ENCODE measurements at regions not wholly inside any gene's neighbourhood (a gene's known extent, or its start where the extent isn't known, plus 50 kb on each side); places are given as distances from the start of the nearest gene placed in this dataset.
"Not testable (repeated sequence)": the region's sequence is repeated elsewhere in the genome, so short reads cannot be mapped to it uniquely, and the experiment has no call there.

DNA sequence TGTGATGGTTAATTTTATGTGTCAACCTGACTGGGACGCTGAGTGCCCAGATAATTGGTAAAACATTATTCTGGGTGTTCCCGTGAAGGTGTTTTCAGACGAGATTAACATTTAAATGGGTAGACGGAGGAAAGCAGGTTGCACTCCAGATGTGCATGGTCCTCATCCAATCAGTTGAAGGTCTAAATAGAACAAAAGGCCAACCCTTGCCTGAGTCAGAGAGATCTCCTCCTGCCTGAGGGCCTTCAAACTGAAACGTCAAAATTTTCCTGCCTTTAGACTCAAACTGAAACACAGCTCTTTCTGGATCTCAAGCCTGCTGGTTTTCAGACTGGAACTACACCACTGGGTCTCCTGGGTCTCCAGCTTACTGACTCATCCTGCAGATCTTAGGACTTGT lies 73.5 kb downstream of the NPIPA8 start:
- not testable (repeated sequence) for DNase-seq

DNA sequence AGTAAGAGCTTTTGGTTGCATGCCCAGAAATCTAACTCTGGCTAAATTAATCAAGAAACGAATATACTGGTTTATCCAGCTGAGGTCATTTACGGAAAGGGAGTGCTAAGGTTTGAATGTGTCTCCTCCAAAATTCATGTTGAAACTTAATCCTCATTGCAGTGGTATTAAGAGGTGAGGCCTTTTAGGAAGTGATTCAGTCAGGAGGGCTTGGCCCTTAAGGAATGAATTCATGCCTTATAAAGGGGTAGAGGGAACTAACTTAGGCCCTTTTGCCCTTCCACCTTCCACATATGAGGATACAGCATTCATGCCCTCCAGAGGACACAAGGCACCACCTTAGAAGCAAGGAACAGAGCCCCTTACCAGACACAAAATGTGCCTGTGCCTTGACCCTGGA lies 74.7 kb downstream of the NPIPA8 start:
- not testable (repeated sequence) for DNase-seq

DNA sequence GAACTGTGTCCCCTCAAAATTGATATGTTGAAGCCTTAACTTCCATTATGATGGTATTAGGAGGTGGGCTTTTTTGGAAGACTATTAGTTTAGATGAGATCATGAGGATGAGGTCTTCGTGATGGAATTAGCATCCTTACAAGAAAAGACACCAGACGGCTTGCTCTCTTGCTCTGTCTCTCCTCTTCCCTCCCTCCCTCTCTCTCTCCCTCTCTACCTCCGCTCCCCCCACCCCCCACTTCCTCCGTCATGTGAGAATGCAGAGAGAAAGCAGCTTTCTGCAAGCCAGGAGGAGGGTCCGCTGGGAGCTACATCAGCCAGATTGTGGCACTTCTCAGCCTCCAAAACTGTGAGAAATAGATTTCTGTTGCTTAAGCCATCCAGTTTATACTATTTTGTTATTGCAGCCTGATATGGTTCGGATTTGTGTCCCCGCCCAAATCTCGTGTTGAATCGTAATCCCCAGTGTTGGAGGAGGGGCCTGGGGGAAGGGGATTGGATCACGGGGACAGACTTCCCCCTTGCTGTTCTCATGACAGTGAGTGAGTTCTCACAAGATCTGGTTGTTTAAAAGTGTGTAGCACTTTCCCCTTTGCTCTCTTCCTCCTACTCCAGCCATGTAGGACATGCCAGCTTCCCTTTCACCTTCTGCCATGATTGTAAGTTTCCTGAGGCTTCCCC lies 76.9 kb downstream of the NPIPA8 start:
- DNase-seq: not testable (repeated sequence)

DNA sequence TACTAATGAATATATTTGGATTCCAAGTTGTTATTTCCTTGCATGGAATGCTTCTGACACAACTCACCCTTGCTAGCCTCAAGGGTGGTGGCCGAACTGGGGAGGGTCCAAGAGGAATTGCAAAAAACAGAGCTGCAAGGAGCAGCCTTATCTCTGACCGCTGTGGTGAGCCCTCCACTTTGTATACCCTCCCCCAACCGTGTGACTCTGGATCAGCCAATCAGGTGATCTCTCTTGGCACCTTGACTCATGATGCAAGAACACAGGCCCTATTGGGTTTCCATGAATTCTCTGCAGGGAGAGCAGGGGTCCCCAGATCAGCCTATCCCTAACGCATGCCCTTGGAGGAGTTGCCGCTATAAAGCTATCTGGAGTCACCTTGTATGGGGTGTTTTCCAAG lies 83.6 kb downstream of the NPIPA8 start:
- not testable (repeated sequence) for DNase-seq

DNA sequence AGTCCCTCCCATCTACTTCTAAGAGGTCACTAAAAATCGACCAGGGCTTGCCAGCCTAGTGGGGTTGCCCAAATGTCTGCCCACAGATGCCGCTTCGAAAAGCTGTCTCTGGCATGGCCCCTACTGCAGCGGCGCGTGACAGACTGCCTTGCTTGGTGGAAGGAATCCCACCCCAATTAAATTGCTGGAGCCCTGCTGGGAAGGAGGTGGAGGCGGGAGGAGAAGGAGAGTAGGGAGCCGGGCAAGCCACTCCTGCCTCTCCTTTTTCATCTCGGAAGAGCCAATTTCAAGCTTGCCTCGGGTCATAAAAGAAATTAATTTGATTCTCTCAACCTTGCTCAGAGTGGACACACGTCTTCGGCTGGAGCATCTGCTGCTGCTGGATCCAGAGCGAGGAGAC lies 106.0 kb downstream of the NPIPA8 start:
- not testable (repeated sequence) for DNase-seq

DNA sequence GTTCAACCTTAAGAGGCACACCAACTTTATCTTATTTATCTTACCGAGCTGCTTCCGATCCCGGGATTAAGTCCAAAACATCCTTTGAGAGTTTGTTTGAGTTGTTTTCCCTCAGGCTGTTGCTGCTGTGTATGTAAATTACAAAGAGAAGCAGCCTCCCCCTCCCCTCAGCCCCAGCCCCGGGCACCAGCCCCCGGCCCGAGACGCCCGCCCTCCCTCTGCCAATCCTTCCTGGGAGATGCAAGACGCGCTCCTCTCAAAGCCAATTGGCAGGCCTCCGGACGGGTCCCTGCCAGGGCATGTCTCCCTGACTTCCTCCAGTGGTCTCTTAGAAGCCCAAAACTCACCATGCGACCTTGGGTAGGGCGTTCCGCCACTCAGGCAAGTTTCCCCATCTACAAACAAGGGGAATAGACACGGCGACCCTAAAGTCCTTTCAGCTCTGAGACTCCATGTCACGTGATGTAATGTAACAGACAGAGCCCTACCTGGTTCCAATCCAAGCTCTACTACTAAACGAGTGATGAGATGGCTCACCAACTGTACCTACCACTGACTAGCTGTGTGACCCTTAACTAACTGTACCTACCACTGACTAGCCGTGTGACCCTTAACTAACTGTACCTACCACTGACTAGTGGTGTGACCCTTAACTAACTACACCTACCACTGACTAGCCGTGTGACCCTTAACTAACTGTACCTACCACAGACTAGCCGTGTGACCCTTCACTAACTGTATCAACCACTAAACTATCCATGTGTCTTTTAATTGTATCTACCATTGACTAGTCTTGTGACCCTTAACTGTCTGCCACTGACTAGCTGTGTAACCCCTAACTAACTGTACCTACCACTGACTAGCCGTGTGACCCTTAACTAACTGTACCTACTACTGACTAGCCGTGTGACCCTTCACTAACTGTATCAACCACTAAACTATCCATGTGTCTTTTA lies 114.2 kb downstream of the NPIPA8 start:
- DNase-seq: not testable (repeated sequence)

DNA sequence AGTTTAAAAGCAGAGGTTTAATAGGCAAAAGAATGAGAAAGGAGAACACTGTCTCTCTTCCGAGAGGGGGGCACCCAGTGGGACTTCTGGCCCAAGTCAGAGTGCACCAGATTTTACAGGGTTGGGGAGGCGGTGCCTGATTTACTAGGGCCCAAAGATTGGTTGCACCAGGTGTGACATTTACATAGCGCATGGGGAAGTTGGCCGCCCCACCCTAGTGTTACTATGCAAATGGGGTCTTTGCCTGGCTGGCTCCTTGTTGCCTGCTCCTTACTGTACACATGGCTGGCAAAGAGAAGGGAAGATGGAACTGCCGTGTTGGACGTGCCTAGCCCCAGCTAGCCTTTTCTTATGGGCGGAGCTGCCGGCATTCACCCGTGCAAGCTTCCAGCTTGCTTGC lies 118.8 kb downstream of the NPIPA8 start:
- DNase-seq: not testable (repeated sequence)

DNA sequence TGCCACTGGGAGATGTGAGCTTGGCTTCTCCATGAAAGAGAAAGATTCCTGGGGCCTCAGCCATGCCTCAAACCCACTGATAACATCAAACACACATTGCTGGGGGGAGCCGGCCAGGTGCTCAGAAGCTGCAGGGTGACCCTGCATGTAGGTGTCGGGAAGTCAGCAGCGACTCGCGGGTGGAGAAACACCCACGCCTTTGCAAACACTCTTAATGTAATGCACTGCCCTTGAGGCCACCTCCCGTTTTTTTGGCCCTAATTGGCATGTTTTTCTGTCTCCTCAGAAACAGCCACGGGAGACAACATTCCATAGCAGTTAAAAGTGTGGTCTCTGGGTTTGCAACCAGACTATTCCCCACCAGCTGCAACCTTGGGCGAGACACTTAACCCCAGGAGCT lies 119.7 kb downstream of the NPIPA8 start:
- DNase-seq: not testable (repeated sequence)

DNA sequence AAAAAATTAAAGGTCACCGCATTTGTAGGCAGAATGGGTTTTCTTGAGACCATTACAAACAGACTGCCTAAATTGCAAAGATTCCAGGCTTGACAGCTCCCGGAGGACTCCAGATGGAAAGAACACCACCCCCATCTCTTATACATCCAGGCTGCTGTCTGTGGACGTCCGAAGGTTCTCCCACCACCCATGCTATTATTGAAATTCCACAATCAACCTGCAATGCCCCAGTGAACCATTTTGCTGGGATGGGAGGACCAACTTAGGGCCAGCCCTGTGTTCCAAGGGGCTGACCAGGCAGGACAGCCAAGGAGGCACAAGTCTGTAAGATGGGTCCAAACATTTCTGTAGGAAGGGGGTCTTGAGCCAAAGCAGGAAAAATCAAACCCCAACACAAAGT lies 122.7 kb downstream of the NPIPA8 start:
- not testable (repeated sequence) for DNase-seq

DNA sequence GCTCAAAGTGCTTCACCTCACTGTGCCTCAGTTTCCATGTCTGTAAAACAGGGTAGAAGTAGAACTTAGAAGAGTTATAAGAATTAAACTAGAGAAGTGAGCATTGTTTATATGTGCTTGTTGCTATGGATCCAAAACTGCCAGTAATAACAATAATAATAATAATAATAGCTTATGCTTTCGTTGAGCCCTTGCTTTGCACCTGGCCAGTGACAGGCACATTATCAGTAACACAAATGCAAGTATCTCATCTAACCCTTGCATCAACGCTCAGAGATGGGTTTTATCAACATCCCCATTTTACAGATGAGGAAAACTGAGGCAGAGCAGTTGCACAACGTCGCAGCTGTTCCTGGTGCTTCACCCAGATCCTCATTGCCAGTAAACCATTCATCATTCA lies 125.0 kb downstream of the NPIPA8 start:
- not testable (repeated sequence) for DNase-seq

DNA sequence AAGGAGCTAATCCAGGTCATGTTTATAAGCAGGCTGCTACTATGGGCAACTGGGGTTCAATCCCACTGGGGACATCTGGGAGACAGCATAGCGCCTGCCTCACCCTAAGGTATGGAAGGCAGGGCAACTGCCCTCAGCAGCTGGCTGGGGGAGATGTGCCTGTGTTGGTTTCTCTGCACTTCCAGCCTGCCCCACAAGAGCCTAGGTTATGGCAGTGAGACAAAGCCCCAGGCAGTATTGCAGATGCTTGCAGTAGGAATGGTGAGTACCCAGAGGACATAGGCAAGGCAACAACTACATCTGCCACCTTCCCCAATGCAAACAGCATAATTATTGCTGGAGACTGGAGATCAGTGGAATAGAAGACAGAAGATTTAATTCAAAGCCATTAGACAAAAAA lies 131.8 kb downstream of the NPIPA8 start:
- not testable (repeated sequence) for DNase-seq

DNA sequence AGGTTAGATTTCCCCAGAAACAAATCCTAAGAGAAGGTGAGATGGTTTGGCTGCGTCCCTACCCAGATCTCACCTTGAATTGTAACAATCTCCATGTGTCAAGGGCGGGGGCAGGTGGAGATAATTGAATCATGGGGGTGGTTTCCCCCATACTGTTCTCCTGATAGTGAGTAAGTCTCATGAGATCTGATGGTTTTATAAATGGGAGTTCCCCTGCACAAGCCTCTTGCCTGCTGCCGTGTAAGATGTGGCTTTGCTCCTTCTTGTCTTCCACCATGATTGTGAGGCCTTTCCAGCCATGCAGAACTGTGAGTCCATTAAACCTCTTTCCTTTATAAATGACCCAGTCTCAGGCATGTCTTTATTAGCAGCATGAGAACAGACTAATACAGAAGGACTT lies 132.2 kb downstream of the NPIPA8 start:
- DNase-seq: not testable (repeated sequence)

DNA sequence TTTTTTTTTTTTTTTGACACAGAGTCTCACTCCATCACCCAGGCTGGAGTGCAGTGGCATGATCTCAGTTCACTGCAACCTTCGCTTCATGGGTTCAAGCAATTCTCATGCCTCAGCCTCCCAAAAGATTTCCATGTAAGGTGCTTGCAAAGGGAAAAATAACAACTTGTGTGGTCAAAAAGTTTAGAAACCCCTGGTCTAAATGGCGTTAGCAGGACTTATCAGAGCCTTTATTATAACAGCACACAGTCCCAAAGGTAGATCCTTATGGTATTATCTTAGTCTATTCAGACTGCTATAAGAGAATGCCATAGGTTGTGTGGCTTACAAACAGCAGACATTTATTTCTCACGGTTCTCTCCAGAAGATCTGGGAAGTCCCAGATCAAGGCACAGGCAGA lies 135.0 kb downstream of the NPIPA8 start:
- DNase-seq: not testable (repeated sequence)

DNA sequence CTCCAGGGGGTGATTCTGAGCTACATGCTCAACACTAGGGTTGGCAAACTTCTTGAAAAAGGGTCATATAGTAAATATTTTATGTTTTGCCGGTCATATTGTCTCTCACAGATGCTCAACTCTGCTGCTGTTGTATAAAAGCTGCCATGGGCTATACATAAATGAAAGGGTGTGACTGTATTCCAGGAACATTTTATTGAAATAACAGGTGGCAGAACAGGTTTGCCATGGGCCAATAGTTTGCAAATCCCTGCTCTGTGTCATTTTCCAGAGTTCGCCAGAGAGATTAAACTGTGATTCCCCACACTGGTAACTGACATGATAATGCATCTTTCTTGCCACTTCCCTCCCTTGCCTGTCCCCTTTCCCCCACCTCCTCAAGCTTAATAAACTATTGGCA lies 144.1 kb downstream of the NPIPA8 start:
- DNase-seq: not testable (repeated sequence)

DNA sequence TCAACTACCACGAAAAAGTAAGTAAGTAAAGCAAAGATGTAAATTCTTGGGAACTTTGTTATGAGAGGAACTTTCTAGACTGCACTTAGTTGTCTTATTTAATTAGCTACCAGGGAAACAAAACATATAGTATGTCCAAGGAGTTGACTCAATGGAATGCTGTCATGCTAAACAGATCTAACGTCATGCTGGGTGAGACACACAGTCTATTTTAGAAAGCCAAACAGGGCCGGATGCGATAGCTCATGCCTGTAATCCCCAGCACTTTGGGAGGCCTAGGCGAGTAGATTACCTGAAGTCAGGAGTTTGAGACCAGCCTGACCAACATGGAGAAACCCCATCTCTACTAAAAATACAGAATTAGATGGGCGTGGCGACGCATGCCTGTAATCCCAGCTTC lies 146.4 kb downstream of the NPIPA8 start:
- DNase-seq: not testable (repeated sequence)

DNA sequence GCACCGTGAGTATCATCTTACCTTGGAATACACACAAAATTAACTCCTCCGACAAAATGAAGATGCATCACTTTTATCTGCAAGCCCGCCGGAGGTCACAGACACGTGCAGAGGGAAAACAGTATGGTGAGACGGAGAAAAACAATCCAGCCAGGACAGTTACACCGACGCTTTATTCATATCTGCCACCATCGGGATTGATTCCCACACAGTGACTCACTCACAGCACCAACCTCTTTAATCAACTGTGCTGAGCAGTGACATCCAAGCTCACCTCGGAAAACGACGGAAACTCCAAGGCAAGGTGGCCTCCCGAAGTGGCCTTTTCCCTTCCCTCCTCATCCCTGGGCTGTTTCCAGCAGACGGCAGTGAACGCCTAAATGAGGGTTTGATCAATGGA lies 151.8 kb downstream of the NPIPA8 start:
- not testable (repeated sequence) for DNase-seq

DNA sequence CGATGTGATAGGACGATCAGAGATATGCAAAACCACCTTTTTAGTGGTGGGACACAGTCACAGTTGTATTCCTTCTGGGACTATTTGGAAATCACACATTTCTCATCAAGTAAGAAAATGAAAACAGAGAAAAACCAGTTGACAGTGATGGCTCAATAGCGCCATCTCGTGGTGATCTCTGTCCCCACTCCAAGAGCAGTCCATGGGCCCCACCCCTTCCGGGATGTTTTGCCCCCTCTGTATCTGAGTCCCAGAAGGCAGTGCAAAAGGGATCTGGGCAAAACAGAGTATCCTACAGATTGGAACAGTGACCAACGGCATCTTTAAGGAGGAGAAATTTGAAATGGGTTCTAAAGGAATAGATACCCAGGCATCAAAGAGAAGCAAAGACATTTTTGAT lies 155.5 kb downstream of the NPIPA8 start:
- DNase-seq: not testable (repeated sequence)

DNA sequence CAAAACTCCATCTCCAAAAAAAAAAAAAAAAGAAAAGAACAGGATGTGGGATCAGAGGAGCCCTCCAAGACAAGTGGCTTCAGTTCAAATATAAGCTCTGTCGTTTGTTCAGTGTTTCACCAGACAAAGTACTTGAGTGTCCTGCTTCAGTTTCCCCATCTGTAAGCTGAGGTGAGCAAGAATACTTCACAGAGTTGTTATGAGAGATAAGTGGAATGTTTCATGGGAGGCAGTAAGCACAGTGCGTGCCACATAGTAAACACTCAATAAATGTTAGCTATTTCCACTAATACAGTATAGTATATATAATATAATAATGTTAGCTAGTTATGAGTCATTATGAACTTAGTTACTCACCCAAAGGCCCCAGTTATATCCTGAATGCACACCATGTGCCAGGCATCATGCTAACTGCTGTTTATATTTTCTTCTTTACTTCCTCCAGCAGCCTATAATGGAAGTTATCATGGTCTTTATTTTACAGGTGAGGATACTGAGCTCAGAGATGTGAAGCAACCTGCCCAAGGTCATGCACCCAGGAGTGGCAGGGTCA lies 162.5 kb downstream of the NPIPA8 start:
- not testable (repeated sequence) for DNase-seq

DNA sequence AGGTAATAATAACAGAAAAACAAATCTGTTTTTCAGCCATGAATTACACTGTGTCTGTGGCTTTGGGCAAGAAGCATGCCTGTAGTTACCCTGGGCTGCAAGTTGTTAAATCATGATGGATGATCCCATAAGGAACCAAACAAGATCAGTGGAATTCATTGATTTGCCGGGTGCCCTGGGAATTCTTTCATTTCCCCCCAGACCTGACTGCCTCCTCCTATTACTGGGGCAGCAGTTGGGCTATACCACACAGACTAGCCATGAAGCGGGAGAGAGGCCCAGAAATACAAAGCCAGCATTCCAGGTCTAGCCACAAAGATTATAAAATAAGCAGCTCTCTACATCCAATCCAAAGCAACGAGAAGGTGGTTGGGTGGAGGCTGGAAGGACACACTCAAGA lies 174.2 kb downstream of the NPIPA8 start:
- not testable (repeated sequence) for DNase-seq

DNA sequence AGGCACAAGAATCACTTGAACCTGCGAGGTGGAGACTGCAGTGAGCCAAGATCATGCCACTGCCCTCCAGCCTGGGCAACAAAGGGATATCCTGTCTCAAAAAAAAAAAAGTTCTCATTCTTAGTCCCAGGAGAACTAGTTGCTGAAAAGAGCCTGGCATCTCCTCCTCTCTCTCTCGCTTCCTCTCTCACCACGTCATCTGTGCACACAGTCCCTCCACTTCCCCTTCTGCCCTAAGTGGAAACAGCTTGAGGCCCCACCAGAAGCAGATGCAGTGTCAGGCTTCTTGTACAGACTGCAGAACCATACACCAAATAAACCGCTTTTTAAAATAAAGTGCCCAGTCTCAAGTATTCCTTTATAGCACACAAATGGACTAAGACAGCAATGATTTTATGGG lies 175.3 kb downstream of the NPIPA8 start:
- not testable (repeated sequence) for DNase-seq

DNA sequence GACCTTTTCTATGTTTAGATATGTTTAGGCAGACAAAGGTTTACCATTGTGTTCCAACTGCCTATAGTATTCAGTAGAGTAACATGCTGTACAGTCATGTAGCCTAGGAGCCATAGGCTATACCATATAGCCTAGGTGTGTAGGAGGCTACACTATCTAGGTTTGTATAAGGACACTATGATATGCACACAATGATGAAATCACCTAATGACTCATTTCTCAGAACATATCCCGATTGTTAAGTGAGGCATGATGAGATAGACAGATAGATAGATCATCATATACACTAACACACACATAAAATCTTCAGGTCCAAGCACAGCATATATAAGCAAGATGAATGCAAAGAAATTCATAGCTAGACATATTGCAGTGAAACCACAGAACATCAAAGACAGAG lies 177.4 kb downstream of the NPIPA8 start:
- not testable (repeated sequence) for DNase-seq

DNA sequence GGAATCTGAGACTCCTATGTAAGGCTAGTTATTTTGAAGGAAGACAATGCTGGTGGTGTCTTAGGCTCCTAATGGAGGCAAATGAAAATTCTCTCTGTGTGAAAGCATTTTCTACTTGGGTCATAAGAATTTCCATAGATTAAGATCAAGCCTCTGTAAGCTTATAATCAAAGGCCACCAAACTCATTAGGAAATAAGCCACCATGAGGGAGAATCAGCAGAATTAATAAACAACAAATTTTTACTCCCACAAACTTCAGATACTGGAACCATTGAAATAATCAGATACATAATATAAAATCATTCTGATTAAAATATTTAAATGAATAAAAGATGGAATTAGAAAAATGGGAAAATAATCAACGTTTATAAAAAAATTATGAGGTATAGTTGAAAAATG lies 178.7 kb downstream of the NPIPA8 start:
- DNase-seq: not testable (repeated sequence)

DNA sequence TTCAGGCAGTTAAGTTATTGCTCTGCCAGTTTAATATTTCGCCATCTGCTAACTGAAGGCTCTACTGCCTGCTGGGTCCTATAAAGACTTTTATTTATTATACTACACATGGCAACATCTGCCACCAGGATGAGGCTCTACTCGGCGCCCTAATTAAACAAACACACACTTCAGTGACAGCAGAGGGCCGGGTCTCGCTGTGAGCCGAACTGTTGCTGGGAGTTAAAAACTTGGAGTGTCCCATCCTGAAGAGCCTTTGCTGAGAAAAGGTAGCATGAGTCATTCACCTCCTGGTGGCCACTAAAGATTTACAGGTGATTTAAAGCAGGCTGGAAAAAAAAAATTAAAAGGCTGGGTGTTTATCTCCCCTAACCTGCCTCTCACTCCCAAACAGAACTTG lies 183.7 kb downstream of the NPIPA8 start:
- not testable (repeated sequence) for DNase-seq

Data from occipital lobe (tissue), 1 donor.